Hepatic stellate cell (primary cell): ENCODE measurements at regions not wholly inside any gene's neighbourhood (a gene's known extent, or its start where the extent isn't known, plus 50 kb on each side); places are given as distances from the start of the nearest gene placed in this dataset.
"Not testable (repeated sequence)": the region's sequence is repeated elsewhere in the genome, so short reads cannot be mapped to it uniquely, and the experiment has no call there.

Source experiments
- DNase-seq: peaks from one replicate; pipeline ENCODE4 v3.0.0; 2011; ENCODE audit warnings: low spot score

GRCh38 chr2:223294756-223295155, 242.8 kb downstream of the KCNE4 start:
- DNase-seq: no peak

- DNase-seq: no peak
Observed at GRCh38 chr2:223297788-223298187, 245.8 kb downstream of the KCNE4 start.

- not testable (repeated sequence) for DNase-seq
Observed at GRCh38 chr2:223298329-223298728, 246.3 kb downstream of the KCNE4 start.

DNA sequence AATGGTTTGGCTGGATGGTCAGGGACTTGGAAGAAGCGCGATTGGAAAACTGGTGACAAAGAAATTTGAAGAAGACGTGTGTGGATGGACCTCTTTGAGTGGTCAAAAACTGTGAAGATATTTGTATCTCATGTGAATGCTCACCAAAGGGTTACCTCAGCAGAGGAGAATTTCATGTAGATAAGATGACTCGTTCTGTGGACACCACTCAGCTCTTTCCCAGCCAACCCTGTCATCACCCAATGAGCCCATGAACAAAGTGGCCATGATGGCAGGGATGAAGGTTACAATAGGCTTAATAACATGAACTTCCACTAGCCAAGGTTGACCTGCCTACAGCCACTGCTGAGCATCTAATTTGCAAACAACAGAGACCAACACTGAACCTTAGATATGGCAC, 248.3 kb downstream of the KCNE4 start:
- DNase-seq: no peak

- no peak for DNase-seq
Observed at GRCh38 chr2:223306371-223306770, 254.4 kb downstream of the KCNE4 start.

GRCh38 chr2:223311889-223312680, 260.1 kb downstream of the KCNE4 start:
- DNase-seq: no peak

- DNase-seq: no peak
Observed at GRCh38 chr2:223313101-223313500, 261.1 kb downstream of the KCNE4 start.

DNA sequence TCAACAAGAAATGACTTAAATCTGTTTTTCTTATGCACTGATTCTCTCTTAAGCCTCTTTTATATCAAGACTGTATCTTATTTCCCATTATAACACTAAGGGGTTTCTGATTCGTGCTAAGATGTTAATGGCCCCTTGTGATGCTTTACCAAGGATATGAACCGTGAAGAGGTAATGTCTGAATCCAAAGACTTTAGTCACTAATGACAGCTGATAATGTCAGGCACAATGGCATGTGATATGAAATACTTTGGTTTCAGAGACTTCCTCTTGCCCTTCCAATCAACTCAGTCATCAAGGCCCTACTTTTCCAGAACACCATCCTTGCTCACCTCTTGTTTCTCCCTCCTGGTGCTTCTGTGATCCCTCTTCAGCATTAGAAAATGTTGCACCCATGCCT, 262.8 kb downstream of the KCNE4 start:
- DNase-seq: no peak

DNA sequence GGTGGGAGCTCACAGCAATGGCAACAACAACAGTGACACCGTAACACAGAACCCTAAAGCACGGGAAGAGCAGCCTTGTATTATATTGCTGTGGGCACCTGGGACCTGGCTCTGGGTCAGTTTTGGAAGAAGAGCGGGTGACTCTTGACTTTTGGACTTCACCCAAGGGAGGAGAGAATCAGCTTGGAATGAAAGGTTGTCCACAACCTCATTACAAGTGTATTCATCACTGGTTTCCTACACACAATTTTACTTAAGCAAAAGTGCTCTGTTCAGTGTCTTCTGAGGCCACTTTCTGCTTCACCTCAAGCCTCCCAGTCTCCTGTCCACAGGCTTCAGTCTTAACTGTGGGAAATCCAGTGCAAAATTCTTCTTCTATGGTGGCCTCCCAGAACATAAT, 263.8 kb downstream of the KCNE4 start:
- no peak for DNase-seq

DNA sequence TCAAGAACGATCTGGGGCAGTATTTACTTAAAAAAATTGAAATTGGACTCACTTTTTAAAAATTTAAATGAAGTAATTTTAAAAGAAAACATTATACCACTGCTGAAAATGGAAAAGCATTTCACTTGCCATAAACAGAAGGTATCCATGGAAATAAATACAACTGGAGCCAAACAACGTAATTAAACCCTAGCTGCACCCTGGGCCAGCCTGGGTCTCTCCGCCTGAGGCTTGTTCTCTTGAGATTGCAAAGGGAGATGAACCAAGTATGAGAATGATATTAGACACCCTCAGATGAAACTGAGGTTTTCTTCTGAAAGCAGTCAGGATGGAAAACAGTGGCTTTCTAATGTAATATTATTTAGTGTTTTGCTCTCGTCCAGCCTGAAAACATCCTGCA, 264.4 kb downstream of the KCNE4 start:
- DNase-seq: no peak

GRCh38 chr2:223319601-223320000, 267.6 kb downstream of the KCNE4 start:
- no peak for DNase-seq

- DNase-seq: no peak
Observed at GRCh38 chr2:223324402-223324801, 272.4 kb downstream of the KCNE4 start.

DNA sequence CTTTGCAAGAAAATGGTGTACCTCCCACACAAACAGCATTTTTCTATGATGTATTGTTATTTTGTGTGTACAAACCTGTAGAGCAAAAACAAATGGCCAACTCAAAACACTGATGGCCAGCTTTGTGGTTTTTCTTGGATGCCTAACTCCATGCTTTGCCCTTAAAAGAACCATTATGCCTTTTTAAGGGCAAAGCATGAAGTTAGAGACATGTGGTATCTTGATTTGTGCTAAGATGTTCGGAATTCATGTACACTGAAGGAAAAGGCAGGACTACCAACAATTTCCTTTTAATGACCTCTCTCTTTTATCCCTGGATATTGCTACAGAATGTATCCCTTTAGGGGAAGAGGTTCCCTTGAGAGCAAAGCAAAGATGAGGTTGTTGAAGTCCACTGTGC, 273.6 kb downstream of the SCG2 start:
- DNase-seq: no peak

- not testable (repeated sequence) for DNase-seq
Observed at GRCh38 chr2:223330747-223331146, 271.4 kb downstream of the SCG2 start.

DNA sequence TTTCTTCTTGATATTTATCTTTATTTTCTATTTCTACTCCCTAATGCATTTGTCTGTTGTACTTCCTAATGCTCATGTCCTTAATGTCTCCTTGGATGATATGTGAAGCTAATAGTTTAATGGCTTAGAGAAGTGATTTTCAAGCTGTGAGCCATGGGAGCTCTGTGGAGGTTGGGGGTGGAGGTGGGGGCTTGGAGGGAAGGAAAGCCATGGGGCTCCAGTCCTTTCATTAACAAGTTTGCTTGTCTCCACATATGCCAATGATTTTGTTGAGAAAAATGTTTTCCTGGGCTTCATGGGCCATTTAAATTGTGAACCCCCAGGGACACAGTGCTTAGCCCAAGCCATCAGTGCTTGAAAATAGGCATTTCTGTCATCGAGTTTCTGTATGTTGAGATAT, 264.1 kb downstream of the SCG2 start:
- no peak for DNase-seq

DNA sequence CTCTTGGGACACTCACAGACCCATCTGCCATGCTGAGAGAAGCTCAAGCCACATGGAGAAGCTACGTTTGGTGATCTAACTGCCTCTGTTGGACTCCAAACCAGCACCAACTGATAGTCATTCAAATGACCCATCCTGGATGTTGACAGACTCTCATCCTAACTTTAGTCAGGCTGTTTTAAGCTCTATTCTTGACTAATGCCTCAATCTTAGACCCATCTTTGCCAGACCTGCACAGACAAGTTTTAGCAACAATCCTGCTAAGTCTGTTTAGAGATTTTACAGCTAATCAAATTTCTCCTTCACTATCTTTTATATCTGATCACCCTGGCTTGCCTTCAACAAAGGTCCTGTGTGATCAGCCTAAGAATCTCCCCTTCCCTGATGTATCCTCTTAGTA, 245.1 kb downstream of the SCG2 start:
- DNase-seq: no peak

- DNase-seq: no peak
Observed at GRCh38 chr2:223363085-223363484, 239.1 kb downstream of the SCG2 start.

DNA sequence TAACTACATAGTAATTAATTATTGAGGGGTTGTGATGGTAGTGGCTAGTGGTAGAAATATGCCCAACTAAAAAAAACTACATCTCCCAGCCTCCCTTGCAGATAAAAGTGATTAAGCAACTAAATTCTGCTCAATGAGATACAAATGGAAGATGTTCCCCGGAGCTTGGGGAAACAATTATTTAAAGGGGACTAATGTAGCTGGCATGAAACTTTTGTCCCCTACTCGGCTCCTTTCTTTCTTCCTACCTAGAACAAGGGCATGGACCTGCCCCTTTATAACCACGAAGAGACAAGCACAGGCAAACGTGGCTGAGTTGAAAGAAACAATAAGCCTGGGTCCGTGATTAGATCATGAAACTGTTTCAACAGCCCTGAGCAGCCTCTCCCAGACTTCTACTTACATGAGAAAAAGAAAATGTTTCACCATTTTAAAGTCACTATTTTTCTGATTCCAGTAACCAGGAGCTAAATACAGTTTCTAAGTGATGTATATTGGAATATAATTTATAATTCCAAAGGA, 236.9 kb downstream of the SCG2 start:
- no peak for DNase-seq

DNA sequence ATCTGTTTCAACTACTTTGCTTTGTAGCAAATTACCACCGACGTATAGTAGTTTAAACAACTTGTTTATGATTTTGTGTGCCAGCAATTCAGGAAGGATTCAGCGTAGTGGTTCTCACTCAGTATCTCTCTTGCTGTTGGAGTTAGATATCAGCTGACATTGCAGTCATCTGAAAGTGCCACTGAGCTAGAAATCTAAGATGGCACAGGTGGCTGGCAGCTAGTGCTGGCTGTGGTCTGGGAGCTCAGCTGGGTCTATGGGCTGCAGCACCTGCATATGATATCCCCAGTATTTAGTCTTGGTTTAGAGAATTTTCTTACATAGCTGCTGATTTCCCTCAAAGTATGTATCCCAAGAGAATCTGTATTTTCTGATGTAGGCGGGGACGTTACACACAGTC, 235.6 kb downstream of the SCG2 start:
- no peak for DNase-seq

GRCh38 chr2:223368481-223368880, 233.7 kb downstream of the SCG2 start:
- no peak for DNase-seq

- DNase-seq: no peak
Observed at GRCh38 chr2:223369889-223370288, 232.3 kb downstream of the SCG2 start.

GRCh38 chr2:223383315-223383714, 218.8 kb downstream of the SCG2 start:
- no peak for DNase-seq

DNA sequence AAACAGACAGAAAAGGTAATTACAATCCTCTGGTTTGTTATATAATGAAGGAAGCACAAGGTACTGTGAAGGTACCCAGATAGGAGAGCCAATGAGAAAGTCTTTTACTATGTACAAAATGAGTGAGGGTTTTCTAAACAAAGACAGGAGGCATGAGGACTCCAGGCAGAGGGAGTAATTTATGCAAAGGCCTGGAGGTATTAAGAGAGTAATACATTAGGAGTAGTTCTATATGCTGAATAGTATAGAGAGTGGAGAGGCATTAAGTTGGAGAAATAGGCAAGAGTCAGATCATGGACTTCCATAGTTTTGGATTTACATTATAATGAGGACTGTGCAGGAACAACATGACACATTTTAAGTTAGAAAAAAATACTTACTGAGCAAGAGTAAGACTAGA, 216.0 kb downstream of the SCG2 start:
- no peak for DNase-seq

GRCh38 chr2:223386984-223387383, 215.2 kb downstream of the SCG2 start:
- DNase-seq: no peak
